GM12878 (cell line): ENCODE measurements at regions not wholly inside any gene's neighbourhood (a gene's known extent, or its start where the extent isn't known, plus 50 kb on each side); places are given as distances from the start of the nearest gene placed in this dataset.

ENCODE experiments used
- ATAC-seq: fragments of 200-7000 bp; cut with Tn5 transposase; 3 replicates; pipeline ENCODE4 v1.9.1; 2020; ENCODE audit warnings: mild to moderate bottlenecking, moderate library complexity
- BruUV-seq: library from RNA; stranded (reverse); fragments of 400-500 nt; replicated peaks from 2 replicates; lab custom pipeline; 2021; lab: Mats Ljungman, UMichigan
- CTCF ChIA-PET: fragments of 300-600 bp; sonication (Branson Sonifier 250); formaldehyde crosslinking; extraction: SDS; loops from one replicate; lab custom pipeline; 2021; ENCODE audit warnings: inconsistent platforms; lab: Yijun Ruan, JAX
- POLR2A ChIA-PET: fragments of 350-600 bp; formaldehyde crosslinking; extraction: SDS; loops from one replicate; lab custom pipeline; 2021; ENCODE audit warnings: inconsistent platforms; lab: Charles Lee
- RAD21 ChIA-PET: fragments of 300-600 bp; sonication (Branson Sonifier 250); formaldehyde crosslinking; loops from one replicate; lab custom pipeline; 2023; ENCODE audit warnings: antibody characterized with exemption; ENCODE audit not compliant: unreplicated experiment; lab: Charles Lee
- SMC1A ChIA-PET: fragments of 300-600 bp; sonication (Branson Sonifier 250); formaldehyde crosslinking; loops from one replicate; lab custom pipeline; 2023; ENCODE audit not compliant: unreplicated experiment, uncharacterized antibody; lab: Charles Lee
- DNase-seq: peaks from one replicate; pipeline ENCODE4 v3.0.0-alpha.2; 2011; ENCODE audit warnings: low read depth, low spot score
- FAIRE-seq: peaks from 3 replicates; lab custom pipeline; 2011; peaks lifted over from hg19 to GRCh38; lab: Jason Lieb, UNC
- H2AFZ ChIP-seq: 2 replicates; pipeline ENCODE4 v1.6.0; 2011; ENCODE audit warnings: low read depth, low read length, control low read depth; ENCODE audit not compliant: control insufficient read depth
- H3K27ac ChIP-seq: 2 replicates; pipeline ENCODE4 v1.5.1; 2011; ENCODE audit warnings: control low read depth; ENCODE audit not compliant: control insufficient read depth, insufficient read depth
- H3K27me3 ChIP-seq, 2 experiments: replicated peaks in 1 of 2; 2 replicates each; pipeline versions ENCODE4 v1.6.0 to v1.6.1; 2011; ENCODE audit warnings: low read length in 1 of 2; ENCODE audit not compliant: control insufficient read depth in 2 of 2, insufficient read depth in 2 of 2
- H3K36me3 ChIP-seq, 2 experiments: 2 replicates each; pipeline ENCODE4 v1.5.1; 2011; ENCODE audit warnings: low read length in 1 of 2; ENCODE audit not compliant: control insufficient read depth in 2 of 2, insufficient read depth in 2 of 2
- H3K4me1 ChIP-seq: 2 replicates; pipeline ENCODE4 v1.6.1; 2011; ENCODE audit warnings: mild to moderate bottlenecking, low read length, moderate library complexity, mixed read lengths; ENCODE audit not compliant: control insufficient read depth, insufficient read depth
- H3K4me2 ChIP-seq: 2 replicates; pipeline ENCODE4 v1.6.0; 2011; ENCODE audit warnings: control low read depth; ENCODE audit not compliant: control insufficient read depth, insufficient read depth
- H3K4me3 ChIP-seq: fragments of 200-600 bp; sonication (generic); 2 replicates; pipeline ENCODE4 v1.5.1; 2016
- H3K79me2 ChIP-seq: 2 replicates; pipeline ENCODE4 v1.6.0; 2011; ENCODE audit warnings: low read length; ENCODE audit not compliant: control insufficient read depth, insufficient read depth
- H3K9ac ChIP-seq: 2 replicates; pipeline ENCODE4 v1.8.0; 2011; ENCODE audit warnings: low read length, control low read depth, mixed read lengths; ENCODE audit not compliant: control insufficient read depth, insufficient read depth
- H3K9me3 ChIP-seq: replicated peaks from 3 replicates; pipeline ENCODE4 v1.5.1; 2011; ENCODE audit warnings: mild to moderate bottlenecking, low read length; ENCODE audit not compliant: control insufficient read depth, insufficient read depth
- H4K20me1 ChIP-seq: 2 replicates; pipeline ENCODE4 v1.6.0; 2011; ENCODE audit not compliant: control insufficient read depth, insufficient read depth
- BCL11A ChIP-seq: IDR thresholded peaks from 2 replicates; pipeline ENCODE4 v1.6.1; 2011; ENCODE audit warnings: low read depth, low read length
- BMI1 ChIP-seq: fragments of 450-650 bp; IDR thresholded peaks from 2 replicates; pipeline ENCODE4 v1.6.1; 2016; ENCODE audit warnings: mild to moderate bottlenecking, moderate library complexity, borderline replicate concordance
- EP300 ChIP-seq, 2 experiments: fragments of 150-350 bp in 1 of 2; IDR thresholded peaks; 2 replicates each; pipeline ENCODE4 v1.6.1; 2011 to 2012; ENCODE audit warnings: low read depth in 2 of 2, low read length in 2 of 2, borderline replicate concordance in 1 of 2, improper control_type of control experiment in 1 of 2, inconsistent platforms in 1 of 2; ENCODE audit not compliant: control insufficient read depth in 1 of 2
- HCFC1 ChIP-seq: fragments of 150-350 bp; IDR thresholded peaks from 2 replicates; pipeline ENCODE4 v1.6.1; 2014; ENCODE audit warnings: low read length
- KDM1A ChIP-seq: fragments of 200-600 bp; sonication (generic); IDR thresholded peaks from 2 replicates; pipeline ENCODE4 v1.6.1; 2016; ENCODE audit warnings: borderline replicate concordance
- MEF2B ChIP-seq: fragments of 450-650 bp; IDR thresholded peaks from 2 replicates; pipeline ENCODE4 v1.6.1; 2018; ENCODE audit warnings: mild to moderate bottlenecking, moderate library complexity; ENCODE audit not compliant: partially characterized antibody, poor library complexity, severe bottlenecking
- MYC ChIP-seq: IDR thresholded peaks from 2 replicates; pipeline ENCODE4 v1.6.1; 2011; ENCODE audit warnings: mild to moderate bottlenecking, low read length, moderate library complexity, inconsistent platforms; ENCODE audit not compliant: insufficient read depth, insufficient replicate concordance, insufficient read length, severe bottlenecking
- NFXL1 ChIP-seq: fragments of 450-650 bp; IDR thresholded peaks from 2 replicates; pipeline ENCODE4 v1.6.1; 2017; ENCODE audit warnings: antibody characterized with exemption, mild to moderate bottlenecking, borderline replicate concordance
- NFYA ChIP-seq: IDR thresholded peaks from 2 replicates; pipeline ENCODE4 v1.6.1; 2011; ENCODE audit warnings: low read depth, mild to moderate bottlenecking, low read length, improper control_type of control experiment, borderline replicate concordance
- RCOR1 ChIP-seq: conservative IDR thresholded peaks from 2 replicates; pipeline ENCODE4 v1.6.1; 2012; ENCODE audit warnings: low read depth, low read length, improper control_type of control experiment
- ZNF274 ChIP-seq: IDR thresholded peaks from one replicate; pipeline ENCODE4 v1.8.0; 2011; ENCODE audit not compliant: insufficient read length, insufficient read depth
- ZZZ3 ChIP-seq: IDR thresholded peaks from 2 replicates; pipeline ENCODE4 v1.6.1; 2011; ENCODE audit warnings: low read depth; ENCODE audit not compliant: control insufficient read depth, insufficient read length
- WGBS: methylation state at CpG from one replicate; pipeline ENCODE4 v1.1.6; 2016; ENCODE audit warnings: low lambda C conversion rate; ENCODE audit not compliant: insufficient replicate concordance, insufficient coverage; ENCODE audit errors: missing lambda C conversion rate; 5-methylcytosine and 5-hydroxymethylcytosine counted together
- in situ Hi-C: fragments of 300-500 bp; cut with MboI; formaldehyde crosslinking; loops from 9 replicates; pipeline ENCODE4 v1.14.3; 2018; ENCODE audit warnings: mixed read lengths
- intact Hi-C: fragments of 100-400 bp; cut with micrococcal nuclease; formaldehyde crosslinking; loops from one replicate; pipeline ENCODE4 v1.14.2; 2022; ENCODE audit not compliant: unreplicated experiment
- TF ChIP-seq, protein P1 (sequence below): IDR thresholded peaks from 2 replicates; pipeline ENCODE4 v1.6.1; 2011; ENCODE audit warnings: borderline replicate concordance, low read depth, mild to moderate bottlenecking, moderate library complexity, mixed read lengths, low read length; ENCODE audit not compliant: insufficient read depth; ENCODE audit errors: extremely low read length
- TF ChIP-seq, protein P2 (sequence below): IDR thresholded peaks from 2 replicates; pipeline ENCODE4 v1.6.1; 2011; ENCODE audit warnings: mild to moderate bottlenecking, low read depth, low read length, moderate library complexity; ENCODE audit not compliant: insufficient replicate concordance
- TF ChIP-seq, protein P3 (sequence below): fragments of 450-650 bp; IDR thresholded peaks from 2 replicates; pipeline ENCODE4 v1.6.1; 2014; ENCODE audit warnings: mild to moderate bottlenecking
- TF ChIP-seq, protein P4 (sequence below): fragments of 150-350 bp; IDR thresholded peaks from 2 replicates; pipeline ENCODE4 v1.6.1; 2016; ENCODE audit warnings: low read depth, low read length
- TF ChIP-seq, protein P5 (sequence below): IDR thresholded peaks from 2 replicates; pipeline ENCODE4 v1.6.1; 2011; ENCODE audit warnings: low read depth, mild to moderate bottlenecking, low read length, moderate library complexity, borderline replicate concordance; ENCODE audit errors: extremely low read depth

DNA sequence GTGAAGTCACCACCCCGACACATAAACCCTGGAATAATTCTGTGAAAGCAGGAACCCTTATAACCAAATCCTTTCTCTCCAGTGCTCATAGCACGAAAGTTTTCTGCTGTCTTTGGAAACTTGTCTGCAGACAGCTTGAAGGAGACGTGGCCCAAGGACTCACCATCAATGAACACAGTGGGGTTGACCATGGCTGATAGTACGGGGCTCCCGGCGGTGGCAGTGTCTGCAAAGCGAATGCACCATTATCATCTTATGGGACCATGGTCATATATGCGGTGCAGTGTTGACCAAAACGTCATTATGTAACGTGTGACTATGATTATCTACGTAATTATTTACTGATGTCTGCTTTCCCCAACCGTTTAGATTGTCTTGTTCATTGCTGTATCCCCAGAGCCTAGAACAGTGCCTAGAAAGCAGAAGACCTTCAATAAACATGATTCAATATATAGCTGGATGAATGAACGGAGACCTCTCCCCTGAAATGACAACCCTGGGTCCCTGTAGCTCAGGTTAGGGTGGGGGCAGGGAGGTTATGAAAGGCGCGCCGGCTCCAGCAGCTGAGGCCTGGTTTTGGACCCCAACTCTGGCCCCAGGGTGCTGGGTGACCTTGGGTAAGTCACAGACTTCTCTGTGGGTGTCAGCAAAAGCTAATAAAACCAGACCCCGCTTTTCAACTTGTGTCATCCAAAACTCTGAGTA lies 128.4 kb upstream of the ZBTB40 start:
- BruUV-seq: no TSS peak
- no peak for DNase-seq
- ChIA-PET RAD21 (no interaction called here), CTCF (no interaction called here), SMC1A (no interaction called here), POLR2A (no interaction called here)
- H3K79me2 ChIP-seq: no peaks in the 10 kb centered on the region
- in situ Hi-C loops: no loop called here
- H4K20me1 ChIP-seq: no peaks in the 10 kb centered on the region
- H3K36me3 ChIP-seq: no peaks in the 10 kb centered on the region
- no peak overlapping the region for H3K4me3 ChIP-seq
- H2AFZ ChIP-seq: no peak overlapping the region
- H3K9ac ChIP-seq: no peak overlapping the region
- no peak overlapping the region for H3K4me2 ChIP-seq
- ATAC-seq: no peak
- no peaks in the 10 kb centered on the region for H3K4me1 ChIP-seq
- no peak overlapping the region for H3K27ac ChIP-seq
- 41% methylated on average over 17 of the region's 17 CpGs for WGBS
- no peak for FAIRE-seq
- intact Hi-C loops: no loop called here
- no peaks in the 10 kb centered on the region for H3K27me3 ChIP-seq
- no peaks in the 10 kb centered on the region for H3K9me3 ChIP-seq
- TF ChIP-seq HCFC1 (no peak), MYC (no peak), NFXL1 (no peak), MEF2B (no peak), KDM1A (no peak), EP300 (IDR thresholded peaks at IDR 0.05; ENCODE audit: borderline replicate concordance in 1 of 2, control insufficient read depth in 1 of 2, low read depth in 2 of 2, low read length in 2 of 2) (no peak), RCOR1 (no peak), NFYA (no peak), ZNF274 (no peak), BCL11A (no peak), BMI1 (no peak), ZZZ3 (no peak)
- TF ChIP-seq, protein P1, sequence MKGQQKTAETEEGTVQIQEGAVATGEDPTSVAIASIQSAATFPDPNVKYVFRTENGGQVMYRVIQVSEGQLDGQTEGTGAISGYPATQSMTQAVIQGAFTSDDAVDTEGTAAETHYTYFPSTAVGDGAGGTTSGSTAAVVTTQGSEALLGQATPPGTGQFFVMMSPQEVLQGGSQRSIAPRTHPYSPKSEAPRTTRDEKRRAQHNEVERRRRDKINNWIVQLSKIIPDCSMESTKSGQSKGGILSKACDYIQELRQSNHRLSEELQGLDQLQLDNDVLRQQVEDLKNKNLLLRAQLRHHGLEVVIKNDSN: no peak
- TF ChIP-seq, protein P2, sequence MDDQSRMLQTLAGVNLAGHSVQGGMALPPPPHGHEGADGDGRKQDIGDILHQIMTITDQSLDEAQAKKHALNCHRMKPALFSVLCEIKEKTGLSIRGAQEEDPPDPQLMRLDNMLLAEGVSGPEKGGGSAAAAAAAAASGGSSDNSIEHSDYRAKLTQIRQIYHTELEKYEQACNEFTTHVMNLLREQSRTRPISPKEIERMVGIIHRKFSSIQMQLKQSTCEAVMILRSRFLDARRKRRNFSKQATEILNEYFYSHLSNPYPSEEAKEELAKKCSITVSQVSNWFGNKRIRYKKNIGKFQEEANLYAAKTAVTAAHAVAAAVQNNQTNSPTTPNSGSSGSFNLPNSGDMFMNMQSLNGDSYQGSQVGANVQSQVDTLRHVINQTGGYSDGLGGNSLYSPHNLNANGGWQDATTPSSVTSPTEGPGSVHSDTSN: no peak
- TF ChIP-seq, protein P3, sequence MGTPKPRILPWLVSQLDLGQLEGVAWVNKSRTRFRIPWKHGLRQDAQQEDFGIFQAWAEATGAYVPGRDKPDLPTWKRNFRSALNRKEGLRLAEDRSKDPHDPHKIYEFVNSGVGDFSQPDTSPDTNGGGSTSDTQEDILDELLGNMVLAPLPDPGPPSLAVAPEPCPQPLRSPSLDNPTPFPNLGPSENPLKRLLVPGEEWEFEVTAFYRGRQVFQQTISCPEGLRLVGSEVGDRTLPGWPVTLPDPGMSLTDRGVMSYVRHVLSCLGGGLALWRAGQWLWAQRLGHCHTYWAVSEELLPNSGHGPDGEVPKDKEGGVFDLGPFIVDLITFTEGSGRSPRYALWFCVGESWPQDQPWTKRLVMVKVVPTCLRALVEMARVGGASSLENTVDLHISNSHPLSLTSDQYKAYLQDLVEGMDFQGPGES: no peak
- TF ChIP-seq, protein P4, sequence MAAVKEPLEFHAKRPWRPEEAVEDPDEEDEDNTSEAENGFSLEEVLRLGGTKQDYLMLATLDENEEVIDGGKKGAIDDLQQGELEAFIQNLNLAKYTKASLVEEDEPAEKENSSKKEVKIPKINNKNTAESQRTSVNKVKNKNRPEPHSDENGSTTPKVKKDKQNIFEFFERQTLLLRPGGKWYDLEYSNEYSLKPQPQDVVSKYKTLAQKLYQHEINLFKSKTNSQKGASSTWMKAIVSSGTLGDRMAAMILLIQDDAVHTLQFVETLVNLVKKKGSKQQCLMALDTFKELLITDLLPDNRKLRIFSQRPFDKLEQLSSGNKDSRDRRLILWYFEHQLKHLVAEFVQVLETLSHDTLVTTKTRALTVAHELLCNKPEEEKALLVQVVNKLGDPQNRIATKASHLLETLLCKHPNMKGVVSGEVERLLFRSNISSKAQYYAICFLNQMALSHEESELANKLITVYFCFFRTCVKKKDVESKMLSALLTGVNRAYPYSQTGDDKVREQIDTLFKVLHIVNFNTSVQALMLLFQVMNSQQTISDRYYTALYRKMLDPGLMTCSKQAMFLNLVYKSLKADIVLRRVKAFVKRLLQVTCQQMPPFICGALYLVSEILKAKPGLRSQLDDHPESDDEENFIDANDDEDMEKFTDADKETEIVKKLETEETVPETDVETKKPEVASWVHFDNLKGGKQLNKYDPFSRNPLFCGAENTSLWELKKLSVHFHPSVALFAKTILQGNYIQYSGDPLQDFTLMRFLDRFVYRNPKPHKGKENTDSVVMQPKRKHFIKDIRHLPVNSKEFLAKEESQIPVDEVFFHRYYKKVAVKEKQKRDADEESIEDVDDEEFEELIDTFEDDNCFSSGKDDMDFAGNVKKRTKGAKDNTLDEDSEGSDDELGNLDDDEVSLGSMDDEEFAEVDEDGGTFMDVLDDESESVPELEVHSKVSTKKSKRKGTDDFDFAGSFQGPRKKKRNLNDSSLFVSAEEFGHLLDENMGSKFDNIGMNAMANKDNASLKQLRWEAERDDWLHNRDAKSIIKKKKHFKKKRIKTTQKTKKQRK: no peak
- TF ChIP-seq, protein P5, sequence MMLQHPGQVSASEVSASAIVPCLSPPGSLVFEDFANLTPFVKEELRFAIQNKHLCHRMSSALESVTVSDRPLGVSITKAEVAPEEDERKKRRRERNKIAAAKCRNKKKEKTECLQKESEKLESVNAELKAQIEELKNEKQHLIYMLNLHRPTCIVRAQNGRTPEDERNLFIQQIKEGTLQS: no peak
